Lung (tissue), 11 donors: ENCODE measurements at regions not wholly inside any gene's neighbourhood (a gene's known extent, or its start where the extent isn't known, plus 50 kb on each side); places are given as distances from the start of the nearest gene placed in this dataset.

Experiments used
- ATAC-seq: fragments of 200-7000 bp; cut with Tn5 transposase; one replicate; pipeline ENCODE4 v1.9.1; 2020; ENCODE audit warnings: moderate number of reproducible peaks; ENCODE audit not compliant: insufficient read depth, low FRiP score
- DNase-seq, 3 donors: peaks; one replicate each; pipeline ENCODE4 v3.0.0-alpha.2; 2013 to 2017
- H3K27ac ChIP-seq, 2 donors: one replicate each; pipeline ENCODE4 v1.5.1; 2013; ENCODE audit warnings: mild to moderate bottlenecking in 2 of 2, moderate library complexity in 2 of 2, control low read depth in 1 of 2, inconsistent platforms in 1 of 2, low read depth in 1 of 2, low read length in 1 of 2
- H3K27me3 ChIP-seq, 3 donors: one replicate each; pipeline ENCODE4 v1.5.1; 2013; ENCODE audit warnings: low read length in 2 of 3; ENCODE audit not compliant: control insufficient read depth in 3 of 3, insufficient read depth in 3 of 3
- H3K36me3 ChIP-seq, 4 donors: one replicate each; pipeline ENCODE4 v1.5.1; 2013; ENCODE audit warnings: low read length in 4 of 4, mild to moderate bottlenecking in 1 of 4, moderate library complexity in 1 of 4; ENCODE audit not compliant: control insufficient read depth in 4 of 4, insufficient read depth in 4 of 4
- H3K4me1 ChIP-seq, 5 donors: one replicate each; pipeline ENCODE4 v1.5.1; 2013; ENCODE audit warnings: low read length in 5 of 5, mild to moderate bottlenecking in 2 of 5, moderate library complexity in 1 of 5; ENCODE audit not compliant: control insufficient read depth in 5 of 5, insufficient read depth in 5 of 5
- H3K4me3 ChIP-seq: one replicate; pipeline ENCODE4 v1.5.1; 2013; ENCODE audit warnings: mild to moderate bottlenecking, control low read depth, moderate library complexity
- H3K9ac ChIP-seq, 2 donors: one replicate each; pipeline ENCODE4 v1.5.1; 2013; ENCODE audit warnings: low read length in 2 of 2, control low read depth in 1 of 2; ENCODE audit not compliant: insufficient read depth in 1 of 2
- H3K9me3 ChIP-seq, 4 donors: one replicate each; pipeline ENCODE4 v1.5.1; 2013; ENCODE audit warnings: low read length in 3 of 4, mild to moderate bottlenecking in 1 of 4, moderate library complexity in 1 of 4; ENCODE audit not compliant: control insufficient read depth in 4 of 4, insufficient read depth in 3 of 4
- WGBS, 2 donors: extraction: QIAGEN DNeasy Blood & Tissue Kit; methylation state at CpG; one replicate each; pipeline ENCODE4 v1.1.7; 2013; 5-methylcytosine and 5-hydroxymethylcytosine counted together
- TF ChIP-seq, protein P1 (sequence below): IDR thresholded peaks from 2 replicates; pipeline ENCODE4 v1.5.1; 2012; ENCODE audit warnings: mild to moderate bottlenecking; ENCODE audit errors: control extremely low read depth, extremely low read depth
- donor health status: control.
- donor health status: control.
- donor health status: Bipolar disorder and iron deficiency.
- donor health status: healthy.
- donor health status: DM: yes; HTN: yes; CAD: no.

DNA sequence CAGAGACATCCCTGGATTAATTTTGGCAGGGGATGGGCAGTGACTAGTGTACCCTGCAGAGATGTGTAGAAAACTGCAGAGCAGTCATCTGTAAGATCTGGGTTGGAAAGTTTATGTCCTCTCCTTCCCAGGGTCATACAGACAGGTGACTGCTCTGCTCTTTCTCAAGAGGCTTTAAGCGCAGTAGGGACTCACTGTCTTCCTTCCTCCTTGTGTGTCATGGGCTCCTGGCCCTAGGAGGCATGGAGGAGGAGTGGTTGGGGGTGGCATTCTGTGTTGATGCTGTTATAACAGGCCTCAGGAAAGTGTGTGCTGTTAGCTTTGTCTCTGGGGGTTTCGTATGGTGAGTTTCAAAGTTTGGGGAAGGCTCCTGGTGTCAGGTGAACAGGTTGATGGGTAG lies 130.5 kb upstream of the MGAT5 start:
- TF ChIP-seq, protein P1, sequence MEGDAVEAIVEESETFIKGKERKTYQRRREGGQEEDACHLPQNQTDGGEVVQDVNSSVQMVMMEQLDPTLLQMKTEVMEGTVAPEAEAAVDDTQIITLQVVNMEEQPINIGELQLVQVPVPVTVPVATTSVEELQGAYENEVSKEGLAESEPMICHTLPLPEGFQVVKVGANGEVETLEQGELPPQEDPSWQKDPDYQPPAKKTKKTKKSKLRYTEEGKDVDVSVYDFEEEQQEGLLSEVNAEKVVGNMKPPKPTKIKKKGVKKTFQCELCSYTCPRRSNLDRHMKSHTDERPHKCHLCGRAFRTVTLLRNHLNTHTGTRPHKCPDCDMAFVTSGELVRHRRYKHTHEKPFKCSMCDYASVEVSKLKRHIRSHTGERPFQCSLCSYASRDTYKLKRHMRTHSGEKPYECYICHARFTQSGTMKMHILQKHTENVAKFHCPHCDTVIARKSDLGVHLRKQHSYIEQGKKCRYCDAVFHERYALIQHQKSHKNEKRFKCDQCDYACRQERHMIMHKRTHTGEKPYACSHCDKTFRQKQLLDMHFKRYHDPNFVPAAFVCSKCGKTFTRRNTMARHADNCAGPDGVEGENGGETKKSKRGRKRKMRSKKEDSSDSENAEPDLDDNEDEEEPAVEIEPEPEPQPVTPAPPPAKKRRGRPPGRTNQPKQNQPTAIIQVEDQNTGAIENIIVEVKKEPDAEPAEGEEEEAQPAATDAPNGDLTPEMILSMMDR: no peak
- H3K27me3 ChIP-seq: no peaks in the 10 kb centered on the region
- H3K9me3 ChIP-seq: no peaks in the 10 kb centered on the region
- no peak overlapping the region for H3K27ac ChIP-seq
- peaks cover 9 to 51% (median 16%) of the 10 kb centered on the region in 5 donors for H3K4me1 ChIP-seq
- no peak for DNase-seq
- ATAC-seq: no peak
- WGBS, 2 donors: 57 to 82% methylated on average over 2 of the region's 2 CpGs
- no peaks in the 10 kb centered on the region for H3K36me3 ChIP-seq
- H3K9ac ChIP-seq: no peak overlapping the region
- no peak overlapping the region for H3K4me3 ChIP-seq

DNA sequence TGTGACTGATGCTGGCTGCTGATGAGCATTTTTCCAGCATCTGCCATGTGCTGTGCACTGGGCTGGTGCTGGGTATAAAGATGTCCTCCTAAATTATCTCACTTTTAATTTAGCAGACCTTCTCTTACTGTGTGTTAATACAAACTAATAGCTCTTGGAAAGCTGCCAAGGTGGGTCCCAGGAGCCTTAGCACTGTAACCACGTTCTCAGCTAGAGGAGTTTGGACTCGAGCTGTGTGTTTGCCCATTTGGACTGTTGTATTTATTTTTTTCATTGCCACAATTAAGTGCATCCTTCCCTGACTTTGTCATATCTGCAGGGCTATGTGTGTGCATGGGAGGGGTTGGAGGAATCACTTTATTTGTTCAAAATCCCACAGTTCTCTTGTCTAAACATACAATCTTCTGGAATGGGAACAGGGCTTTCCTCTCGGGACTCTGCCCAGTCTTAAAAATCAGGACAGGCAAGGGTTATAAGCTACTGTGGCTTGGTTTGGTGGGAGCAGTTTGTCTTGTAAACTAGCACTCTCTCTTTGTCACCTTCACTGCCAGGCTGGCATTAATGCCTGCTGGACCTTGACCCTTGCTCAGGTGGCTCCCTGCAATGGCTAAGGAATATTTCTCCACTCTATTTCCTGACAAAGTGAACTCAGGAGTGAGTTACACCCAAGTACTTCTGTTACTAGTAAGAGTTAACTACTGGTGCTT lies 129.7 kb upstream of the MGAT5 start:
- DNase-seq: peak in 1 of 3 donors; percentile 27

DNA sequence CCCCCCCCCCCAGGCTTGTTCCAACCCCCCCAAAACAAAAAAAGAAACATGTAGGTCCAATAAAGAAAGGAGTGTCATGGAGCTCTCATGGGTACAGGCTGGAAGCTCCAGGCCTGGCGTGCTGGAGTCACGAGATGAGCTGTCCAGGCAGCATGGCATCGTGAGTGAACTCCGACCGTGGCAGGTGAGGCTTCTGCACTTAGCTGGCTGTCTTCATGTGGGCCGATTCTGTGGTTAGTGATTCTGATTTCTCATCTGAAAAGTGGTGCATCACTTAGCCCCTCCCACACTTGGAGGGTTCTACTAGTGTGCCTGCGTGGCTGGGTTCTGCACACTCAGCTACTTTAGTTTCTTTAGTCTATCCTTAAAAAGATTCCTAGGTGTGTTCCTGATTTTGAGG lies 126.4 kb upstream of the MGAT5 start:
- H3K4me1 ChIP-seq: peaks cover 3 to 39% (median 9%) of the 10 kb centered on the region in 5 donors
- no peak overlapping the region for H3K9ac ChIP-seq
- no peaks in the 10 kb centered on the region for H3K36me3 ChIP-seq
- ATAC-seq (no peak), DNase-seq (no peak)
- no peak overlapping the region for H3K27ac ChIP-seq
- WGBS, 2 donors: 82 to 89% methylated on average over 7 of the region's 7 CpGs
- H3K9me3 ChIP-seq: no peaks in the 10 kb centered on the region
- no peaks in the 10 kb centered on the region for H3K27me3 ChIP-seq
- TF ChIP-seq, protein P1: no peak
- H3K4me3 ChIP-seq: no peak overlapping the region

More for the DNA sequence above, 129.7 kb upstream of the MGAT5 start:
- no peaks in the 10 kb centered on the region for H3K9me3 ChIP-seq
- ATAC-seq: no peak
- peaks cover 9 to 43% (median 10%) of the 10 kb centered on the region in 5 donors for H3K4me1 ChIP-seq
- H3K27me3 ChIP-seq: no peaks in the 10 kb centered on the region
- no peak overlapping the region for H3K27ac ChIP-seq
- H3K9ac ChIP-seq: no peak overlapping the region
- WGBS, 2 donors: 26 to 45% methylated on average over 3 of the region's 3 CpGs
- no peaks in the 10 kb centered on the region for H3K36me3 ChIP-seq
- no peak overlapping the region for H3K4me3 ChIP-seq
- TF ChIP-seq, protein P1: no peak

DNA sequence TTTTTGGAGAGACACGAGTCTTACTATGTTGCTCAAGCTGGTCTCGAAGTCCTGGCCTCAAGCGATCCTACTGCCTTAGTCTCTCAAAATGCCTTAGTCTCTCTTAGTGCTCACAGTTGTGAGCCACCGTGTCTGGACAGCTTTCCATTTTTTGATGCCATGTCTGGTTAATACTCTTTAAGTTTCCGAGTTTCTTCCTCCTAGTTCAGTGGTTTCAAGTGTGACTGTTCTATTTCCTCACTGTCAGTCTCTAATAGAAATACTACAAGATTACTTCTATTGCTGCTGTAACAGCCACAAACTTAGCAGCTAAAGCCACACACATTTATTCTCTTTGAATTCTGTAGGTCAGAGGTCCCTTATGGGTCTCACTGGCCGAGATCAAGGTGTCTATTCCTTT lies 125.1 kb upstream of the MGAT5 start:
- Histone ChIP-seq H3K36me3 (no peaks in the 10 kb centered on the region), H3K4me3 (no peak overlapping the region), H3K9me3 (no peaks in the 10 kb centered on the region), H3K27me3 (no peaks in the 10 kb centered on the region), H3K27ac (no peak overlapping the region), H3K9ac (no peak overlapping the region), H3K4me1 (peaks cover 3 to 44% (median 6%) of the 10 kb centered on the region in 5 donors)
- TF ChIP-seq, protein P1: no peak
- 57 to 78% methylated on average over 6 of the region's 6 CpGs for WGBS, 2 donors
- no peak for DNase-seq
- ATAC-seq: no peak
